NT2/D1 (cell line): ENCODE measurements at regions not wholly inside any gene's neighbourhood (a gene's known extent, or its start where the extent isn't known, plus 50 kb on each side); places are given as distances from the start of the nearest gene placed in this dataset.
"Not testable (repeated sequence)": the region's sequence is repeated elsewhere in the genome, so short reads cannot be mapped to it uniquely, and the experiment has no call there.

Source experiments
- DNase-seq: peaks from one replicate; pipeline ENCODE4 v3.0.0-alpha.2; 2011; ENCODE audit warnings: low read depth, low spot score
- H3K27me3 ChIP-seq: 2 replicates; pipeline ENCODE4 v1.6.0; 2011; ENCODE audit warnings: mild to moderate bottlenecking; ENCODE audit not compliant: insufficient read length, insufficient read depth
- H3K36me3 ChIP-seq: 2 replicates; pipeline ENCODE4 v1.6.1; 2011; ENCODE audit warnings: mild to moderate bottlenecking, low read length, mixed read lengths; ENCODE audit not compliant: insufficient read depth, insufficient read length
- H3K4me1 ChIP-seq: 2 replicates; pipeline ENCODE4 v1.5.1; 2011; ENCODE audit not compliant: insufficient read depth, insufficient read length
- H3K4me3 ChIP-seq: 2 replicates; pipeline ENCODE4 v1.5.1; 2011; ENCODE audit warnings: low read depth; ENCODE audit not compliant: insufficient read length
- H3K9ac ChIP-seq: 2 replicates; pipeline ENCODE4 v1.6.0; 2011; ENCODE audit warnings: low read depth; ENCODE audit not compliant: insufficient read length
- H3K9me3 ChIP-seq: 2 replicates; pipeline ENCODE4 v1.5.1; 2011; ENCODE audit warnings: mild to moderate bottlenecking, low read length; ENCODE audit not compliant: insufficient read depth
- SUZ12 ChIP-seq: IDR thresholded peaks from 2 replicates; pipeline ENCODE4 v1.6.1; 2011; ENCODE audit not compliant: insufficient read length, insufficient read depth; ENCODE audit errors: extremely low read depth
- YY1 ChIP-seq: IDR thresholded peaks from 2 replicates; pipeline ENCODE4 v1.6.1; 2011; ENCODE audit not compliant: insufficient read length, insufficient read depth
- ZNF274 ChIP-seq: IDR thresholded peaks from 2 replicates; pipeline ENCODE4 v1.6.1; 2011; ENCODE audit warnings: mild to moderate bottlenecking, low read depth, low read length

DNA sequence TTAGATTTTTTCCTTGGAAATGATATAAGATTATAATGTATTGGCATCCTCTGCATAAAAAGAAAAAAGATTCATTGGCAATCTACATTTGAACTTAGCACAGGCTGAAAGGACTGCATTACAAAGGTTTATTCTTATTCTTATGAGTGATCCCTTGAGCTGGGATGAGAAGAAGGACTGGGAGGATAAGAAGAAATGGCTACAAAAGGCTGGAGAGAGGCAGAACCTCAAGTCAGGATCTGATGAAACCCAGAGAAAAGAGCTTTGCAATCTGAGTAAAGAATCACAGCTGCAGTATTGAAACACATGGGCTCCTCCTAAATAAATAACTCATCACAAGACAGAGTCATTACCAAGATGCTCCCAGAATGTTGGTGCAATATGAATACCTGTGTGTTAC is 1635.4 kb upstream of the FLRT2 start:
- TF ChIP-seq ZNF274 = no peak
- no peak for TF ChIP-seq YY1
- no peak for TF ChIP-seq SUZ12
- no peak overlapping the region for H3K4me3 ChIP-seq
- H3K9ac ChIP-seq = no peak overlapping the region
- H3K9me3 ChIP-seq = no peaks in the 10 kb centered on the region
- H3K36me3 ChIP-seq = no peaks in the 10 kb centered on the region
- no peaks in the 10 kb centered on the region for H3K27me3 ChIP-seq
- H3K4me1 ChIP-seq = no peaks in the 10 kb centered on the region
- no peak for DNase-seq

DNA sequence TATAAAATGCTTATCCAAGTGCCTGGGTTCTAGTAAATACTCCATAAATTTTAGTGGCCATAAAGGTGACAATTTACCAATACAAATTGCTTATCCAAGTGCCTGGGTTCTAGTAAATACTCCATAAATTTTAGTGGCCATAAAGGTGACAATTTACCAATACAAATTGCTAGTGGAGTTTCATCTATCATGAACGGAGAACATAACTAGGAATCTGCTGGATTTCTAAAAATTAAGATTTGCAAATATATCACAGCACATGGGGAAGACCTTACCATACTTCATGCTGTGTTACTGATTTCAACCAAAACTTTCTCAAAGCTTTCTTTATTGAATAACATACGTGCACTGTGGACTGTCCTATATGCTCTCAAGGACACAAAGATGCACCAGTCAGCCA is 1631.4 kb upstream of the FLRT2 start:
- not testable (repeated sequence) for H3K36me3 ChIP-seq, H3K9ac ChIP-seq, H3K27me3 ChIP-seq, H3K4me3 ChIP-seq, DNase-seq, H3K9me3 ChIP-seq, H3K4me1 ChIP-seq

DNA sequence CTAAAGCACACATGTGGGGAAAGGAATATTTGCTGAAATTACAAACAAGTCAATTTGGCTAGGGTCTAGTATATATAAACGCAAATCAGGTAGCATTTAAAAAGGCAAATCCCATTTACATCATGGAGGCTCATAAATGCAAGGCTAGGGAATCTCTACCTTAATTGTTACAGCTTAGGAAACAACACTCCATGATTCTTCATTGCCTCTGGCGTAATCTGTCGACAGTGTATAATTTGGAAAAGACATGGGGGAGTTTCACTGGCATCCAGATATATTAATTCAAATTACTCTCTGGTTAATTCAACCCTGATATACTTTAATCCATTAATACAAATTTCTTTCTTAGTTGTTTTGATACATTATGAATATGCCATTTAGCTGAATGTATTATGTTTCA is 1630.2 kb upstream of the FLRT2 start:
- H3K27me3 ChIP-seq = no peaks in the 10 kb centered on the region
- TF ChIP-seq ZNF274 = no peak
- TF ChIP-seq YY1 = no peak
- TF ChIP-seq SUZ12 = no peak
- no peaks in the 10 kb centered on the region for H3K9me3 ChIP-seq
- no peak overlapping the region for H3K9ac ChIP-seq
- no peaks in the 10 kb centered on the region for H3K36me3 ChIP-seq
- no peaks in the 10 kb centered on the region for H3K4me1 ChIP-seq
- H3K4me3 ChIP-seq = no peak overlapping the region
- no peak for DNase-seq

DNA sequence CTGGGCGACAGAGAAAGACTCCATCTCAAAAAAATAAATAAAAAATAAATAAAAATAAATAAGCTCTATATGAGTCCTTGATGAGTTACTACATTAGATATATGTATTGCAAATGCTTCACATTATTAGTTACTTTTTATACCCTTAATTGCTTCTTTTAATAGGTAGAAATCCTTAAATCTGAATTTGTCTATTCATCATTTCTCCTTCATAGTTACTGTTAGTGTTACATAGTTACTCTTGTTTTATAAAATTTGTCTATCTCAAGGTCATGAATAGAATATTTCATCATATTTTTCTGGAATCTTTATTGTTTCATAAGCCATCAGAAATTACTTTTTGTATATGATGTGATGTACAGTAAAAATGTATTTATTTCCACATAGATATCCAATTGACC is 1624.8 kb upstream of the FLRT2 start:
- Histone ChIP-seq H3K4me1 (no peaks in the 10 kb centered on the region), H3K27me3 (no peaks in the 10 kb centered on the region), H3K36me3 (no peaks in the 10 kb centered on the region), H3K9ac (no peak overlapping the region), H3K9me3 (no peaks in the 10 kb centered on the region), H3K4me3 (no peak overlapping the region)
- TF ChIP-seq YY1 (no peak), ZNF274 (no peak), SUZ12 (no peak)
- DNase-seq = no peak

DNA sequence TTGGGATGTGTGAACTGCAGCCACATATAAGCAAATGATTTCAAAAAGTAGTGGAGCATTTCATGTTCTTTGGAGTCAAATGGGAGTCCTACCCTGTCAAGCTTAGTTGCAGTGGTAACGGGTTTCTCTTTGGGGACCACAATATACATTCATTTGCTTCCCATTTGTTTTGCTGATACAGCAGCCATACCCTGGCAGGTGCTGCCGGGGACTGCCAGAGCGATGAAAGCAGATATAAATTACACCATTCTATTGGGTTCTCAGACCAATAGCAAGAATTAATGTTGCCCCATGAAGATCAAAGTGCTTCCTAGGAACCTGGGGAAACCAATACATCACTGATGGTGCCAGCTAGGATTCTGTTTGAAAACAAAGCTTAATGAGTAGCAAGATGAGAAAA is 1621.5 kb upstream of the FLRT2 start:
- Histone ChIP-seq H3K27me3 (no peaks in the 10 kb centered on the region), H3K9ac (no peak overlapping the region), H3K4me1 (no peaks in the 10 kb centered on the region), H3K36me3 (no peaks in the 10 kb centered on the region), H3K9me3 (no peaks in the 10 kb centered on the region), H3K4me3 (no peak overlapping the region)
- no peak for TF ChIP-seq YY1
- no peak for TF ChIP-seq SUZ12
- TF ChIP-seq ZNF274 = no peak
- DNase-seq = no peak

DNA sequence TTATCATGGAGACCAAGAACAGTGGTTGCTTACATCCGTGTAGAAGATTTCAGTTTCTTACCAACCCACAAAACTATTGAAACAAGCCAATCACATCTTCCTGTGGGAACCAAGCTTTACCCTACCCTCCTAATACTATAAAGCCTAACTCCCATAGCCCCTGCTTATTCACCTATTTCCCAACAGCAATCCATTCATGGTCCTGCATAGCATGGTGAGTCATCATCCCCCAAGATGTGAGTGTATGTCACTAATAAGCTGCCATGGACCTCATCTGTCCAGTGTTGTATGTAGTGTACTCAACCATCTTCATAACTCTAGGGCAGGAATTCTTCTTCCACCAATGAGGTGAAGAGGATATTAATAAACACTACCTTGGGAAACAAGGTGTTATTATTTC is 1620.4 kb upstream of the FLRT2 start:
- DNase-seq = no peak
- no peak overlapping the region for H3K9ac ChIP-seq
- H3K4me3 ChIP-seq = no peak overlapping the region
- no peaks in the 10 kb centered on the region for H3K36me3 ChIP-seq
- TF ChIP-seq YY1 = no peak
- no peak for TF ChIP-seq SUZ12
- no peak for TF ChIP-seq ZNF274
- H3K4me1 ChIP-seq = no peaks in the 10 kb centered on the region
- H3K9me3 ChIP-seq = no peaks in the 10 kb centered on the region
- H3K27me3 ChIP-seq = no peaks in the 10 kb centered on the region

DNA sequence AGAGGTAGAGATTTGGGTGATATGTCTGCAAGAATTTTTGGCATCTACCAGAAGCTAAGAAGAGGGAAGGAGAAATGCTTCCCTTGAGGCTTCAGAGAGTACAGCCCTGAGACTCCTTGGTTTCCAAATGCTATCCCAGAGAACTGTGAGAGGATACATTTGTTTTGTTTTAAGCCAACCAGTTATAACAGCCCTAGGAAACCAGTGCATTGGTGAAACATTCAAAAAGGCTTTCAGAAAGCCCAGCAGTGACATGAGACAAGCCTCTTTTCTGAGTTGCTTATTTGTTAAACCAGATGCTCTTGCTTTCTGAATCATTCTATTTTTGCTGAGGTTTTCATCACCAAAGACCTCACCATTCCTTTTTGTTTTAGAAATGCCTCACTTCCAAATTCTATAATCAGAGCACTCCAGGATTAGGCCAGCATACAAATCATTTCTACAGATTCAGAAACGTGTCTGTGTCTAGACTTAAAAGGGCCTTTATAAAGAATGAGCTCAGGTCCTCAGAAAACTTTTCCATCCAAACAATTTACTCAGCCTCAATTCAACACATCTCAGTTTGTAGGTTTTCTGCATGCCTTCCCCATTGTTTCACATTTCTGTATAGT is 1617.8 kb upstream of the FLRT2 start:
- TF ChIP-seq ZNF274 (no peak), SUZ12 (no peak), YY1 (no peak)
- no peaks in the 10 kb centered on the region for H3K9me3 ChIP-seq
- DNase-seq = no peak
- no peaks in the 10 kb centered on the region for H3K36me3 ChIP-seq
- H3K4me3 ChIP-seq = no peak overlapping the region
- no peak overlapping the region for H3K9ac ChIP-seq
- H3K4me1 ChIP-seq = no peaks in the 10 kb centered on the region
- no peaks in the 10 kb centered on the region for H3K27me3 ChIP-seq

DNA sequence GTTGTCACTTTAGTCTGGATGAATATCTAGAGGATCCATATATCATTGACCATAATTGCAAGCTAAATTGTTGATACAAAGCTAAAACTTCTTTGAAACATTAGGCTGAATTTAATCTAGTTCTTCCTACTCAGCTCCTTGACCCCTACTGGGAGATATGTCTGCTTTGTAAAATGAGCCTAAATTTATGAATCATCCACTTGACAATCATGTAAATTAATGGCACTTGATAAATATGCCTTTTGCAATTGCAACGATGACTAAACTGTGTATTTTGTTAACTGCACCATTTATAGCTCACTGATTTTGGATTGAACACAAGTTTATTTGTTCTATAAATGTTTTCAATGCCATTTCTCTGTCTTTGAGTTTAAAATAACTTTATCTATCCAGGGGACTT is 1616.5 kb upstream of the FLRT2 start:
- TF ChIP-seq ZNF274 = no peak
- no peak for TF ChIP-seq YY1
- TF ChIP-seq SUZ12 = no peak
- Histone ChIP-seq H3K27me3 (no peaks in the 10 kb centered on the region), H3K9ac (no peak overlapping the region), H3K4me3 (no peak overlapping the region), H3K9me3 (no peaks in the 10 kb centered on the region), H3K4me1 (no peaks in the 10 kb centered on the region), H3K36me3 (no peaks in the 10 kb centered on the region)
- DNase-seq = no peak
